HEK293 (cell line): ENCODE measurements at regions not wholly inside any gene's neighbourhood (a gene's known extent, or its start where the extent isn't known, plus 50 kb on each side); places are given as distances from the start of the nearest gene placed in this dataset.

Experiments
- CTCF ChIA-PET: fragments of 350-600 bp; formaldehyde crosslinking; extraction: SDS; loops from one replicate; lab custom pipeline; 2021; ENCODE audit warnings: antibody characterized with exemption; lab: Yijun Ruan, JAX
- POLR2A ChIA-PET: fragments of 300-600 bp; formaldehyde crosslinking; extraction: SDS; loops from one replicate; lab custom pipeline; 2020; ENCODE audit warnings: antibody characterized with exemption, inconsistent platforms; lab: Yijun Ruan, JAX
- H3K27ac ChIP-seq: fragments of 200-500 bp; sonication (Bioruptor generic); 2 replicates; pipeline ENCODE4 v1.5.1; 2014; ENCODE audit warnings: low read depth, low read length, control low read depth, inconsistent platforms; ENCODE audit errors: extremely low read depth
- H3K36me3 ChIP-seq, 2 experiments: fragments of 200-500 bp in 1 of 2; sonication (Bioruptor generic) in 1 of 2; 1 replicate in 1 of 2; 2 replicates in 1 of 2; pipeline ENCODE4 v1.5.1; 2014 to 2017; ENCODE audit warnings: inconsistent platforms in 2 of 2, low read length in 2 of 2; ENCODE audit not compliant: control insufficient read depth in 2 of 2, insufficient read depth in 1 of 2
- H3K4me1 ChIP-seq: fragments of 200-500 bp; sonication (Bioruptor generic); 2 replicates; pipeline ENCODE4 v1.5.1; 2014; ENCODE audit warnings: mild to moderate bottlenecking, low read length, inconsistent platforms; ENCODE audit not compliant: control insufficient read depth, insufficient read depth
- H3K4me3 ChIP-seq: 2 replicates; pipeline ENCODE4 v1.5.1; 2011; ENCODE audit warnings: low read depth, mild to moderate bottlenecking, control low read depth, low read length, moderate library complexity
- H3K9me3 ChIP-seq: fragments of 200-500 bp; sonication (Bioruptor generic); 2 replicates; pipeline ENCODE4 v1.5.1; 2014; ENCODE audit warnings: low read depth, low read length, inconsistent platforms; ENCODE audit not compliant: control insufficient read depth, insufficient read depth
- CTCF ChIP-seq: fragments of 450-650 bp; formaldehyde crosslinking; IDR thresholded peaks from 2 replicates; pipeline ENCODE4 v1.5.1; 2016; ENCODE audit warnings: missing biosample characterization, missing genetic modification characterization
- HIC1 ChIP-seq: fragments of 450-650 bp; formaldehyde crosslinking; IDR thresholded peaks from 2 replicates; pipeline ENCODE4 v1.5.1; 2016; ENCODE audit warnings: missing biosample characterization, missing genetic modification characterization
- HOXD13 ChIP-seq: sonication (generic); formaldehyde crosslinking; IDR thresholded peaks from 2 replicates; pipeline ENCODE4 v1.8.0; 2022; ENCODE audit warnings: missing genetic modification reagents, borderline replicate concordance
- MEIS1 ChIP-seq: sonication (generic); formaldehyde crosslinking; IDR thresholded peaks from 2 replicates; pipeline ENCODE4 v1.8.1; 2022; ENCODE audit warnings: missing genetic modification reagents, mild to moderate bottlenecking, borderline replicate concordance
- ZNF114 ChIP-seq: fragments of 450-650 bp; formaldehyde crosslinking; IDR thresholded peaks from 2 replicates; pipeline ENCODE4 v1.5.0; 2017; ENCODE audit warnings: missing biosample characterization, missing genetic modification characterization
- ZNF146 ChIP-seq: fragments of 450-650 bp; formaldehyde crosslinking; IDR thresholded peaks from 2 replicates; pipeline ENCODE4 v1.5.1; 2016; ENCODE audit warnings: missing biosample characterization, missing genetic modification characterization
- ZNF23 ChIP-seq: fragments of 450-650 bp; formaldehyde crosslinking; IDR thresholded peaks from 2 replicates; pipeline ENCODE4 v1.5.1; 2016; ENCODE audit warnings: missing biosample characterization, missing genetic modification characterization, borderline replicate concordance
- ZNF248 ChIP-seq: fragments of 450-650 bp; formaldehyde crosslinking; IDR thresholded peaks from 2 replicates; pipeline ENCODE4 v1.5.1; 2017; ENCODE audit warnings: missing biosample characterization, missing genetic modification characterization
- ZNF341 ChIP-seq: fragments of 450-650 bp; formaldehyde crosslinking; IDR thresholded peaks from 2 replicates; pipeline ENCODE4; 2016; ENCODE audit warnings: low read depth, missing biosample characterization, missing genetic modification characterization
- ZNF394 ChIP-seq: fragments of 450-650 bp; formaldehyde crosslinking; IDR thresholded peaks from 2 replicates; pipeline ENCODE4 v1.5.1; 2016; ENCODE audit warnings: missing biosample characterization, missing genetic modification characterization, mild to moderate bottlenecking, moderate library complexity, borderline replicate concordance
- ZNF654 ChIP-seq: fragments of 450-650 bp; formaldehyde crosslinking; IDR thresholded peaks from 2 replicates; pipeline ENCODE4 v1.5.1; 2016; ENCODE audit warnings: low read depth, missing biosample characterization, missing genetic modification characterization
- ZNF776 ChIP-seq: fragments of 450-650 bp; formaldehyde crosslinking; IDR thresholded peaks from 2 replicates; pipeline ENCODE4 v1.5.0; 2017; ENCODE audit warnings: missing biosample characterization, missing genetic modification characterization, borderline replicate concordance
- TF ChIP-seq, protein P1 (sequence below): fragments of 450-650 bp; formaldehyde crosslinking; IDR thresholded peaks from 2 replicates; pipeline ENCODE4 v1.5.1; 2016; ENCODE audit warnings: missing biosample characterization, missing genetic modification characterization
- TF ChIP-seq, protein P2 (sequence below): fragments of 450-650 bp; formaldehyde crosslinking; IDR thresholded peaks from 2 replicates; pipeline ENCODE4 v1.5.1; 2017; ENCODE audit warnings: missing biosample characterization, missing genetic modification characterization
- TF ChIP-seq, protein P3 (sequence below): fragments of 450-650 bp; formaldehyde crosslinking; IDR thresholded peaks from 2 replicates; pipeline ENCODE4 v1.5.1; 2016; ENCODE audit warnings: missing biosample characterization, missing genetic modification characterization, borderline replicate concordance
- TF ChIP-seq, protein P4 (sequence below): fragments of 450-650 bp; formaldehyde crosslinking; IDR thresholded peaks from 2 replicates; pipeline ENCODE4 v1.5.1; 2016; ENCODE audit warnings: missing biosample characterization, missing genetic modification characterization

DNA sequence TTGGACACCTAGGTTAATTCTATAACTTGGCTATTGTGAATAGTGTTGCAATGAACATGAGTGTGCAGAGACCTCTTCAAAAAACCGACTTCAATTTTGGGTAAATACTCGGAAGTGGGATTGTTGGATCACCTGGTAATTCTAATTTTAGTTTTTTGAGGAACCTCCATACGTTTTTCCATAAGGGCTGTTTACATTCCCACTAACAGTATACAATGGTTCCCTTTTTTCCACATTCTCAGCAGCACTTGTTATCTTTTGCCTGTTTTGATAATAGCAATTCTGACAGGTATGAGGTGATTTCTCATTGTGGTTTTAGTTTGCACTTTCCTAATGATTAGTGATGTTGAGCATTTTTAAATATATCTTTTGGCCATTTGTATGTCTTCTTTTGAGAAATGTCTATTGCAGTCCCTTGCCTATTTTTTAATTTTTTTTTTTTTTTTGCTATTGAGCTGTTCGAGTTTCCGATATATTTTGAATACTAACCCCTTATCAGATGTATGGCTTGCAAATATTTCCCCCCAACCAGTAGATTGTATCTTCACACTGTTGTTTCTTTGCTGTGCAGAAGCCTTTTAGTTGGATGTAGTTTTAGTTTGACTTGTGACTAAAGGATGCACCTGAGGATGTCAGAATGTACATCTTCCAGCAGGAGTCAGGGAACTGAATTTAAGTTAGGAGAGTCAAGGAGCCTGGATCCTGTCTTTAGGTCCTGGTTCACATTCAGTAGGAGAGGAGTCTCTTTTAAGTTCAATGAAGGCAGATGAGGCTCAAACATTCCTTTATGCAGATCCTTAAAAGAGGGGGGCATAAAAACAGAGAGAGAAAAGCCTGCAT is 120.0 kb downstream of the S1PR1 start:
- Histone ChIP-seq H3K9me3 (no peaks in the 10 kb centered on the region), H3K4me1 (no peaks in the 10 kb centered on the region), H3K36me3 (no peaks in the 10 kb centered on the region), H3K27ac (no peak overlapping the region), H3K4me3 (no peak overlapping the region)
- TF ChIP-seq MEIS1 (CRISPR knock-in tag) (no peak), ZNF341 (no peak), ZNF248 (tag by site-specific recombination) (no peak), ZNF114 (tag by site-specific recombination) (no peak), HOXD13 (CRISPR knock-in tag) (no peak)
- TF ChIP-seq, protein P1, sequence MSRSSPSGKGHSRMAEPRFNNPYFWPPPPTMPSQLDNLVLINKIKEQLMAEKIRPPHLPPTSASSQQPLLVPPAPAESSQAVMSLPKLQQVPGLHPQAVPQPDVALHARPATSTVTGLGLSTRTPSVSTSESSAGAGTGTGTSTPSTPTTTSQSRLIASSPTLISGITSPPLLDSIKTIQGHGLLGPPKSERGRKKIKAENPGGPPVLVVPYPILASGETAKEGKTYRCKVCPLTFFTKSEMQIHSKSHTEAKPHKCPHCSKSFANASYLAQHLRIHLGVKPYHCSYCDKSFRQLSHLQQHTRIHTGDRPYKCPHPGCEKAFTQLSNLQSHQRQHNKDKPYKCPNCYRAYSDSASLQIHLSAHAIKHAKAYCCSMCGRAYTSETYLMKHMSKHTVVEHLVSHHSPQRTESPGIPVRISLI (tag by site-specific recombination), result no peak
- TF ChIP-seq, protein P2, sequence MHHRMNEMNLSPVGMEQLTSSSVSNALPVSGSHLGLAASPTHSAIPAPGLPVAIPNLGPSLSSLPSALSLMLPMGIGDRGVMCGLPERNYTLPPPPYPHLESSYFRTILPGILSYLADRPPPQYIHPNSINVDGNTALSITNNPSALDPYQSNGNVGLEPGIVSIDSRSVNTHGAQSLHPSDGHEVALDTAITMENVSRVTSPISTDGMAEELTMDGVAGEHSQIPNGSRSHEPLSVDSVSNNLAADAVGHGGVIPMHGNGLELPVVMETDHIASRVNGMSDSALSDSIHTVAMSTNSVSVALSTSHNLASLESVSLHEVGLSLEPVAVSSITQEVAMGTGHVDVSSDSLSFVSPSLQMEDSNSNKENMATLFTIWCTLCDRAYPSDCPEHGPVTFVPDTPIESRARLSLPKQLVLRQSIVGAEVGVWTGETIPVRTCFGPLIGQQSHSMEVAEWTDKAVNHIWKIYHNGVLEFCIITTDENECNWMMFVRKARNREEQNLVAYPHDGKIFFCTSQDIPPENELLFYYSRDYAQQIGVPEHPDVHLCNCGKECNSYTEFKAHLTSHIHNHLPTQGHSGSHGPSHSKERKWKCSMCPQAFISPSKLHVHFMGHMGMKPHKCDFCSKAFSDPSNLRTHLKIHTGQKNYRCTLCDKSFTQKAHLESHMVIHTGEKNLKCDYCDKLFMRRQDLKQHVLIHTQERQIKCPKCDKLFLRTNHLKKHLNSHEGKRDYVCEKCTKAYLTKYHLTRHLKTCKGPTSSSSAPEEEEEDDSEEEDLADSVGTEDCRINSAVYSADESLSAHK, result no peak
- CTCF ChIA-PET, result interaction anchor here (0.6 to 3.2 kb wide), 16 partner anchors 8 to 514 kb away, joined by 3 to 41 read pairs (median 6); no protein-coding TSS in a partner anchor
- POLR2A ChIA-PET, result interaction anchor here (0.6 to 0.9 kb wide), 3 partner anchors 18 to 1026 kb away, joined by 3 to 4 read pairs (median 3); no protein-coding TSS in a partner anchor

- ChIA-PET CTCF (interaction anchor here (0.6 to 3.2 kb wide), 28 partner anchors 9 to 870 kb away, joined by 3 to 41 read pairs (median 4); no protein-coding TSS in a partner anchor), POLR2A (interaction anchor here (0.6 to 0.9 kb wide), 3 partner anchors 17 to 1027 kb away, joined by 3 to 4 read pairs (median 3); no protein-coding TSS in a partner anchor)
- Histone ChIP-seq H3K4me1 (no peaks in the 10 kb centered on the region), H3K27ac (no peak overlapping the region), H3K9me3 (no peaks in the 10 kb centered on the region), H3K4me3 (no peak overlapping the region), H3K36me3 (no peaks in the 10 kb centered on the region)
- TF ChIP-seq CTCF, result peak; percentile 69
- TF ChIP-seq, protein P3, sequence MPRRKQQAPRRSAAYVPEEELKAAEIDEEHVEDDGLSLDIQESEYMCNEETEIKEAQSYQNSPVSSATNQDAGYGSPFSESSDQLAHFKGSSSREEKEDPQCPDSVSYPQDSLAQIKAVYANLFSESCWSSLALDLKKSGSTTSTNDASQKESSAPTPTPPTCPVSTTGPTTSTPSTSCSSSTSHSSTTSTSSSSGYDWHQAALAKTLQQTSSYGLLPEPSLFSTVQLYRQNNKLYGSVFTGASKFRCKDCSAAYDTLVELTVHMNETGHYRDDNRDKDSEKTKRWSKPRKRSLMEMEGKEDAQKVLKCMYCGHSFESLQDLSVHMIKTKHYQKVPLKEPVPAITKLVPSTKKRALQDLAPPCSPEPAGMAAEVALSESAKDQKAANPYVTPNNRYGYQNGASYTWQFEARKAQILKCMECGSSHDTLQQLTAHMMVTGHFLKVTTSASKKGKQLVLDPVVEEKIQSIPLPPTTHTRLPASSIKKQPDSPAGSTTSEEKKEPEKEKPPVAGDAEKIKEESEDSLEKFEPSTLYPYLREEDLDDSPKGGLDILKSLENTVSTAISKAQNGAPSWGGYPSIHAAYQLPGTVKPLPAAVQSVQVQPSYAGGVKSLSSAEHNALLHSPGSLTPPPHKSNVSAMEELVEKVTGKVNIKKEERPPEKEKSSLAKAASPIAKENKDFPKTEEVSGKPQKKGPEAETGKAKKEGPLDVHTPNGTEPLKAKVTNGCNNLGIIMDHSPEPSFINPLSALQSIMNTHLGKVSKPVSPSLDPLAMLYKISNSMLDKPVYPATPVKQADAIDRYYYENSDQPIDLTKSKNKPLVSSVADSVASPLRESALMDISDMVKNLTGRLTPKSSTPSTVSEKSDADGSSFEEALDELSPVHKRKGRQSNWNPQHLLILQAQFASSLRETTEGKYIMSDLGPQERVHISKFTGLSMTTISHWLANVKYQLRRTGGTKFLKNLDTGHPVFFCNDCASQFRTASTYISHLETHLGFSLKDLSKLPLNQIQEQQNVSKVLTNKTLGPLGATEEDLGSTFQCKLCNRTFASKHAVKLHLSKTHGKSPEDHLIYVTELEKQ, result no peak
- TF ChIP-seq ZNF146 (tag by site-specific recombination), result no peak
- peak; percentile 70; the same call in 1 of the 2 replicates for TF ChIP-seq ZNF394 (tag by site-specific recombination)
- TF ChIP-seq ZNF248 (tag by site-specific recombination), result no peak
- no peak for TF ChIP-seq ZNF776 (tag by site-specific recombination)
- TF ChIP-seq, protein P4, sequence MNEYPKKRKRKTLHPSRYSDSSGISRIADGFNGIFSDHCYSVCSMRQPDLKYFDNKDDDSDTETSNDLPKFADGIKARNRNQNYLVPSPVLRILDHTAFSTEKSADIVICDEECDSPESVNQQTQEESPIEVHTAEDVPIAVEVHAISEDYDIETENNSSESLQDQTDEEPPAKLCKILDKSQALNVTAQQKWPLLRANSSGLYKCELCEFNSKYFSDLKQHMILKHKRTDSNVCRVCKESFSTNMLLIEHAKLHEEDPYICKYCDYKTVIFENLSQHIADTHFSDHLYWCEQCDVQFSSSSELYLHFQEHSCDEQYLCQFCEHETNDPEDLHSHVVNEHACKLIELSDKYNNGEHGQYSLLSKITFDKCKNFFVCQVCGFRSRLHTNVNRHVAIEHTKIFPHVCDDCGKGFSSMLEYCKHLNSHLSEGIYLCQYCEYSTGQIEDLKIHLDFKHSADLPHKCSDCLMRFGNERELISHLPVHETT (tag by site-specific recombination), result no peak
- TF ChIP-seq ZNF654 (tag by site-specific recombination), result peak; percentile 76
- TF ChIP-seq HIC1 (tag by site-specific recombination), result no peak
- no peak for TF ChIP-seq ZNF23 (tag by site-specific recombination)
Observed at GRCh38 chr1:101357444-101357986, 120.7 kb downstream of the S1PR1 start.
